ENCODE measurements at regions not wholly inside any gene's neighbourhood (a gene's known extent, or its start where the extent isn't known, plus 50 kb on each side); places are given as distances from the start of the nearest gene placed in this dataset.

GRCh38 chr2:107112561-107112960 is 226.6 kb upstream of the ST6GAL2 start:
- H3K4me1 Mint-ChIP-seq (ENCODE audit: low read depth, unreplicated experiment) = no peaks in the 10 kb centered on the region
- CTCF ChIA-PET = no interaction called here
- intact Hi-C loops (cut with micrococcal nuclease; ENCODE audit: unreplicated experiment) = no loop called here

GRCh38 chr2:107128381-107128780 is 242.4 kb upstream of the ST6GAL2 start:
- no TSS peak for BruUV-seq (replicated peaks)
- Histone ChIP-seq H3K4me3 (ENCODE audit: low read depth, low read length) (no peak overlapping the region), H3K4me1 (no peaks in the 10 kb centered on the region), H3K36me3 (ENCODE audit: control insufficient read depth, insufficient read depth, low read length) (no peaks in the 10 kb centered on the region), H3K27me3 (replicated peaks; ENCODE audit: control insufficient read depth, insufficient read depth, low read length) (no peaks in the 10 kb centered on the region), H3K9me3 (no peaks in the 10 kb centered on the region)
- ChIA-PET CTCF (no interaction called here), POLR2A (no interaction called here)
- intact Hi-C loops (cut with micrococcal nuclease; ENCODE audit: unreplicated experiment) = no loop called here
- Mint-ChIP-seq H3K27me3 (ENCODE audit: insufficient read depth, unreplicated experiment) (peaks cover 2% of the 10 kb centered on the region), H3K4me1 (ENCODE audit: low read depth, unreplicated experiment) (no peaks in the 10 kb centered on the region), H3K36me3 (ENCODE audit: insufficient read depth, unreplicated experiment) (no peaks in the 10 kb centered on the region), H3K27ac (ENCODE audit: unreplicated experiment) (no peak overlapping the region), H3K4me3 (ENCODE audit: unreplicated experiment) (no peak overlapping the region), H3K9me3 (ENCODE audit: unreplicated experiment) (no peaks in the 10 kb centered on the region)
- no peak for DNase-seq
- no peak for TF ChIP-seq CTCF (IDR thresholded peaks at IDR 0.05; ENCODE audit: insufficient read depth in 1 of 2, low read depth in 1 of 2, low read length in 1 of 2, severe bottlenecking in 1 of 2, unreplicated experiment in 1 of 2)

More at GRCh38 chr2:107112561-107112960, 226.6 kb upstream of the ST6GAL2 start:
- H3K4me3 ChIP-seq (ENCODE audit: low read depth, low read length) = no peak overlapping the region
- POLR2A ChIA-PET = no interaction called here
- DNase-seq = no peak
- Mint-ChIP-seq H3K4me3 (ENCODE audit: unreplicated experiment) (no peak overlapping the region), H3K27me3 (ENCODE audit: insufficient read depth, unreplicated experiment) (no peaks in the 10 kb centered on the region), H3K27ac (ENCODE audit: unreplicated experiment) (no peak overlapping the region), H3K36me3 (ENCODE audit: insufficient read depth, unreplicated experiment) (no peaks in the 10 kb centered on the region), H3K9me3 (ENCODE audit: unreplicated experiment) (no peaks in the 10 kb centered on the region)
- H3K27me3 ChIP-seq (replicated peaks; ENCODE audit: control insufficient read depth, insufficient read depth, low read length) = no peaks in the 10 kb centered on the region
- no peak for TF ChIP-seq CTCF (IDR thresholded peaks at IDR 0.05; ENCODE audit: insufficient read depth in 1 of 2, low read depth in 1 of 2, low read length in 1 of 2, severe bottlenecking in 1 of 2, unreplicated experiment in 1 of 2)
- no peaks in the 10 kb centered on the region for H3K9me3 ChIP-seq
- BruUV-seq (replicated peaks) = no TSS peak
- H3K4me1 ChIP-seq = no peaks in the 10 kb centered on the region
- no peaks in the 10 kb centered on the region for H3K36me3 ChIP-seq (ENCODE audit: control insufficient read depth, insufficient read depth, low read length)

GRCh38 chr2:107132070-107132469 is 246.1 kb upstream of the ST6GAL2 start:
- no peak overlapping the region for H3K27ac Mint-ChIP-seq (ENCODE audit: unreplicated experiment)
- no peak overlapping the region for H3K4me3 Mint-ChIP-seq (ENCODE audit: unreplicated experiment)
- Histone ChIP-seq H3K36me3 (ENCODE audit: control insufficient read depth, insufficient read depth, low read length) (no peaks in the 10 kb centered on the region), H3K27me3 (replicated peaks; ENCODE audit: control insufficient read depth, insufficient read depth, low read length) (no peaks in the 10 kb centered on the region), H3K4me1 (no peaks in the 10 kb centered on the region), H3K4me3 (ENCODE audit: low read depth, low read length) (no peak overlapping the region), H3K9me3 (no peaks in the 10 kb centered on the region)
- no peaks in the 10 kb centered on the region for H3K9me3 Mint-ChIP-seq (ENCODE audit: unreplicated experiment)
- POLR2A ChIA-PET = no interaction called here
- H3K4me1 Mint-ChIP-seq (ENCODE audit: low read depth, unreplicated experiment) = no peaks in the 10 kb centered on the region
- CTCF ChIA-PET = no interaction called here
- BruUV-seq (replicated peaks) = no TSS peak
- no peaks in the 10 kb centered on the region for H3K27me3 Mint-ChIP-seq (ENCODE audit: insufficient read depth, unreplicated experiment)
- no peaks in the 10 kb centered on the region for H3K36me3 Mint-ChIP-seq (ENCODE audit: insufficient read depth, unreplicated experiment)
- DNase-seq = no peak
- TF ChIP-seq CTCF (IDR thresholded peaks at IDR 0.05; ENCODE audit: insufficient read depth in 1 of 2, low read depth in 1 of 2, low read length in 1 of 2, severe bottlenecking in 1 of 2, unreplicated experiment in 1 of 2) = no peak
- intact Hi-C loops (cut with micrococcal nuclease; ENCODE audit: unreplicated experiment) = no loop called here
